Brain microvascular endothelial cell (primary cell): ENCODE measurements at regions not wholly inside any gene's neighbourhood (a gene's known extent, or its start where the extent isn't known, plus 50 kb on each side); places are given as distances from the start of the nearest gene placed in this dataset.
"Not testable (repeated sequence)": the region's sequence is repeated elsewhere in the genome, so short reads cannot be mapped to it uniquely, and the experiment has no call there.

Experiments
- DNase-seq: peaks from one replicate; pipeline ENCODE4 v3.0.0-alpha.2; 2020
- H3K27ac ChIP-seq: fragments of 250-450 bp; sonication (Bioruptor Pico); 2 replicates; pipeline ENCODE4 v1.5.1; 2020; ENCODE audit warnings: mild to moderate bottlenecking, moderate library complexity
- H3K27me3 ChIP-seq: fragments of 250-450 bp; sonication (Bioruptor Pico); replicated peaks from 2 replicates; pipeline ENCODE4 v1.5.1; 2020; ENCODE audit warnings: mild to moderate bottlenecking
- H3K36me3 ChIP-seq: fragments of 250-450 bp; sonication (Bioruptor Pico); replicated peaks from 2 replicates; pipeline ENCODE4 v1.5.1; 2020; ENCODE audit warnings: mild to moderate bottlenecking
- H3K4me3 ChIP-seq: 2 replicates; pipeline ENCODE4 v1.5.1; 2011; ENCODE audit warnings: low read depth, mild to moderate bottlenecking, control low read depth, low read length, moderate library complexity
- CTCF ChIP-seq: IDR thresholded peaks from 2 replicates; pipeline ENCODE4 v1.5.1; 2011; ENCODE audit warnings: low read depth, mild to moderate bottlenecking, moderate library complexity, low read length, control low read depth, inconsistent platforms; ENCODE audit errors: missing control alignments
- in situ Hi-C: cut with HindIII; loops from 2 replicates; pipeline ENCODE4 v1.10.0; 2017; ENCODE audit warnings: low sequenced_read_pairs, low pct_ligation_motif_present

GRCh38 chr17:54439816-54440215 is 460.8 kb upstream of the TOM1L1 start:
- Histone ChIP-seq H3K27ac (no peak overlapping the region), H3K27me3 (no peaks in the 10 kb centered on the region), H3K4me3 (no peak overlapping the region), H3K36me3 (no peaks in the 10 kb centered on the region)
- in situ Hi-C loops, result no loop called here
- DNase-seq, result no peak
- TF ChIP-seq CTCF, result no peak

DNA sequence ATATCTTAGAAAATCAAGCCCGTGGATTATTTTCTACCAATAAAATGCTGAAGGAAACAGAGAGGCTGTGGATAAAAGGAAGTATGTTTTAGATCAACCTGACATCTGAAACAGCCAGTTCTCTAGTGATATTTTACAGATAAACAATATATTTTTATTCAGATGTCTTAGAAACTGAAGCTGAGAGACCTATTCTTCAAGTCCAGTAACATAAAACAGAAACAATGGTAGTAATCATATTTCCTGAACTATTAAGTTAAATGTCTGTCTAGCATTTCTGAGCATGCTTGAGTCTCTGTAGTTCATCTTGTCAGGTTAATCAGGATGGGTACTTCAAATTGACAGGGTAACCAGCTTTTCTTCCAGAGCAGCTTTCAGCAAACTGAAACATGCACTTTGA is 449.6 kb upstream of the TOM1L1 start:
- no peak for DNase-seq
- Histone ChIP-seq H3K27ac (no peak overlapping the region), H3K27me3 (no peaks in the 10 kb centered on the region), H3K4me3 (no peak overlapping the region), H3K36me3 (no peaks in the 10 kb centered on the region)
- in situ Hi-C loops, result no loop called here
- no peak for TF ChIP-seq CTCF

DNA sequence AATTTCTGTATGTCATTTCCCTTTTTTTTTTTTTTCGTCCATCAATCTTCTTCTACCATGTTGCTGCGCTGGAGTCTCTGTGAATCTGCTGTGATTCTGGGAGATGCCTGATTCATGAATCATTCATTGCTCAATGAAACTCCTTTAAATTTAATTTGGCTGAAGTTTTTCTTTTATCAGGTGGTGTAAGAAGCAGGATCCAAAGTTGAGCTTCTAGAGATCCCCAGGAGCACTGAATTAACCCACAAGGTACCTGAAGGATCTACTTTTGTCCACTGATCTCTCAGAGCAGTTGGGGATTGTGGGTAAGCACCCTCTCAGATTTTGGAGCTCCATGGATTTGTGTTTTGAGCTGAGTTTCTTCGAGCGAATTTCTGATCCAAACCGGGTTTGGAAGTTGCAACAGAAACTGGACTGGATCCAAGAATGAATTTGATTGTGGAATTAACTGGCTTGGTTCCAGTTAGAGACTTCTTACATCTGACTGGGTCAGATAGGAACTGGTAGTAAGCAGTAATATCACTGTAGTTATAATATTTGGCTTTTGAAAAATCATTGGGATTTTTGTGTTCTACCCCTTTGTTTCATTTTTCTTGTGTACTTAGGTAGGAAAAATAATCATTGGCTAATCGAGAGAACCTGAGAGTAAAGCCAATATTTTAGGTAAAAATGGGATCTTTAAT is 447.8 kb upstream of the TOM1L1 start:
- in situ Hi-C loops, result no loop called here
- no peak for DNase-seq
- no peaks in the 10 kb centered on the region for H3K36me3 ChIP-seq
- no peaks in the 10 kb centered on the region for H3K27me3 ChIP-seq
- H3K27ac ChIP-seq, result no peak overlapping the region
- TF ChIP-seq CTCF, result no peak
- H3K4me3 ChIP-seq, result no peak overlapping the region

- no peak overlapping the region for H3K27ac ChIP-seq
- no peak for TF ChIP-seq CTCF
- H3K4me3 ChIP-seq, result no peak overlapping the region
- H3K36me3 ChIP-seq, result no peaks in the 10 kb centered on the region
- no peak for DNase-seq
- no peaks in the 10 kb centered on the region for H3K27me3 ChIP-seq
- in situ Hi-C loops, result no loop called here
Observed at GRCh38 chr17:54455251-54455868, 445.3 kb upstream of the TOM1L1 start.

- H3K36me3 ChIP-seq, H3K4me3 ChIP-seq, in situ Hi-C loops: not testable (repeated sequence)
Observed at GRCh38 chr17:54465443-54465842, 435.2 kb upstream of the TOM1L1 start.

GRCh38 chr17:54466875-54467274 is 433.8 kb upstream of the TOM1L1 start:
- no peak overlapping the region for H3K4me3 ChIP-seq
- H3K27ac ChIP-seq, result no peak overlapping the region
- H3K27me3 ChIP-seq, result no peaks in the 10 kb centered on the region
- H3K36me3 ChIP-seq, result no peaks in the 10 kb centered on the region
- in situ Hi-C loops, result no loop called here
- TF ChIP-seq CTCF, result no peak
- no peak for DNase-seq

More at GRCh38 chr17:54465443-54465842, 435.2 kb upstream of the TOM1L1 start:
- H3K27me3 ChIP-seq, DNase-seq, H3K27ac ChIP-seq: not testable (repeated sequence)
